ENCODE measurements at regions not wholly inside any gene's neighbourhood (a gene's known extent, or its start where the extent isn't known, plus 50 kb on each side); places are given as distances from the start of the nearest gene placed in this dataset.

- TF ChIP-seq CTCF (IDR thresholded peaks at IDR 0.05; ENCODE audit: poor library complexity, severe bottlenecking) (peak; percentile 37), MXI1 (conservative IDR thresholded peaks at IDR 0.05; ENCODE audit: poor library complexity, severe bottlenecking) (no peak), REST (IDR thresholded peaks at IDR 0.05; ENCODE audit: borderline replicate concordance) (no peak), TAF1 (IDR thresholded peaks at IDR 0.05; ENCODE audit: low read depth) (no peak), SMC3 (conservative IDR thresholded peaks at IDR 0.05; ENCODE audit: poor library complexity) (no peak), POLR2AphosphoS5 (IDR thresholded peaks at IDR 0.05) (no peak), EZH2 (IDR thresholded peaks at IDR 0.05; ENCODE audit: borderline replicate concordance, insufficient read depth, low read length, poor library complexity, severe bottlenecking) (no peak)
These were observed 155.2 kb upstream of the SPIN4 start for GRCh38 chrX:63506320-63506719.
